ENCODE measurements at regions not wholly inside any gene's neighbourhood (a gene's known extent, or its start where the extent isn't known, plus 50 kb on each side); places are given as distances from the start of the nearest gene placed in this dataset.
"Not testable (repeated sequence)": the region's sequence is repeated elsewhere in the genome, so short reads cannot be mapped to it uniquely, and the experiment has no call there.

- DNase-seq (no peak), ATAC-seq (no peak)
- intact Hi-C loops (cut with DNase I, micrococcal nuclease) = no loop called here
Measured at GRCh38 chr19:5243878-5244277, 96.7 kb downstream of the PTPRS start.

- ATAC-seq; intact Hi-C loops (cut with DNase I, micrococcal nuclease); DNase-seq: not testable (repeated sequence)
Measured at GRCh38 chr19:5241896-5242295, 98.7 kb downstream of the PTPRS start.

DNA sequence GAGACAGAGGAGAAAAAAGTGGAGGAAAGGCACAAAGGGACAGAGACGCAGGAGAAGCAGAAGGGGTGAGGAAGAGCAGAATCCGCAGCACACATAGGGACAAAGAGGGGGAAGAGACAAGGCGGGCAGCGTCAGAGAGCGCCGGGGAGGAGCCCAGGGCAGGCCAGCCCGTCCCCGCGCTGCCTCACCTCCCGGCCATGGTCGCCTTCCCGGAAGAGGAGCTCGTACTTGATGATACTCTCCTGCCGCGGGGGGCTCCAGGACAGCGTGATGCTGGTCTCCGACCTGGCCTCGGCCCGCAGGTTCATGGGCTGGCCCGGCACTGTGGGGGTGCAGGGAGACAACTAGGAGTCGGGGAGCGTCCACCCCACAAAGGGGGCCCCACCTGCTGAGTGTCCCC, 100.6 kb downstream of the PTPRS start:
- intact Hi-C loops (cut with DNase I, micrococcal nuclease) = no loop called here
- ATAC-seq = no peak
- no peak for DNase-seq

GRCh38 chr19:5238700-5239099, 101.9 kb downstream of the PTPRS start:
- DNase-seq = no peak
- ATAC-seq = no peak
- intact Hi-C loops (cut with DNase I, micrococcal nuclease) = no loop called here

- ATAC-seq (no peak), DNase-seq (no peak)
- intact Hi-C loops (cut with DNase I, micrococcal nuclease) = no loop called here
Measured at GRCh38 chr19:5237939-5238480, 102.6 kb downstream of the PTPRS start.

GRCh38 chr19:5237190-5237780, 103.3 kb downstream of the PTPRS start:
- intact Hi-C loops (cut with DNase I, micrococcal nuclease) = no loop called here
- DNase-seq (no peak), ATAC-seq (no peak)

DNA sequence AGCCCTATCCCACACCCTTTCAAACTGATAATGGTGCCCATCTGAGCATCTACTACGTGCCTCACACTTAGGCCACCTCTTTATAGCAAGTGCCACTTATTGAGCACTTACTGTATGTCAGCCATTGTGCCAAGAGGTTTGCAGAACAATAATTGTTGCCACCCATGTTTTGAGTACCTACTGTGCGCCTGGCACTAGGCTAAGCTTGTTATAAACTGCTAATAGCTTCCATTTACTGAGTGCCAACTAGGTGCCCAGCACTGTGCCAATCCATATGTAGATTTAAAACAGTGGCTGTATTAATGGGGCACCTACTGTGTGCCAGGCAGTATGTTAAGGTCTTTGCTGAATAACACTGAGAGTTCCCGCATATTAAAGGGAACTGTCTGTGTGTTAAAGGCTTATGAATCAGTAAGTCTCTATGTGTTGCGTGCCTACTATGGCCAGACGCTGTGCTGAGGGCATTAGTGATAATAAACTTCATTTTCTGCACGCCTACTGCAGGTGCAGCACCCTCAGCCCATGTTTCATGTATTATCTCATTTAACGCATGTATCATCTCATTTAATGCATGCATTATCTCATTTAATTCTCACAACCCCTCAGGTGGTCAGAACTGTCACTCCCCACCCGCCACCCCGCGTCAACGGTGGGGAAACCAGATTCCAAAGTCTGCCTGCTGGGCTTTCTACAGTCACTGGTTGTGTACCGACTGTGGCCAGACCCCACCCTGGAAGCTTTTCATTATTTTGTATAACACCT, 105.0 kb downstream of the PTPRS start:
- DNase-seq (no peak), ATAC-seq (no peak)
- intact Hi-C loops (cut with DNase I, micrococcal nuclease) = no loop called here

- intact Hi-C loops (cut with DNase I, micrococcal nuclease) = no loop called here
- ATAC-seq (no peak), DNase-seq (no peak)
Measured at GRCh38 chr19:5234412-5234811, 106.2 kb downstream of the PTPRS start.

DNA sequence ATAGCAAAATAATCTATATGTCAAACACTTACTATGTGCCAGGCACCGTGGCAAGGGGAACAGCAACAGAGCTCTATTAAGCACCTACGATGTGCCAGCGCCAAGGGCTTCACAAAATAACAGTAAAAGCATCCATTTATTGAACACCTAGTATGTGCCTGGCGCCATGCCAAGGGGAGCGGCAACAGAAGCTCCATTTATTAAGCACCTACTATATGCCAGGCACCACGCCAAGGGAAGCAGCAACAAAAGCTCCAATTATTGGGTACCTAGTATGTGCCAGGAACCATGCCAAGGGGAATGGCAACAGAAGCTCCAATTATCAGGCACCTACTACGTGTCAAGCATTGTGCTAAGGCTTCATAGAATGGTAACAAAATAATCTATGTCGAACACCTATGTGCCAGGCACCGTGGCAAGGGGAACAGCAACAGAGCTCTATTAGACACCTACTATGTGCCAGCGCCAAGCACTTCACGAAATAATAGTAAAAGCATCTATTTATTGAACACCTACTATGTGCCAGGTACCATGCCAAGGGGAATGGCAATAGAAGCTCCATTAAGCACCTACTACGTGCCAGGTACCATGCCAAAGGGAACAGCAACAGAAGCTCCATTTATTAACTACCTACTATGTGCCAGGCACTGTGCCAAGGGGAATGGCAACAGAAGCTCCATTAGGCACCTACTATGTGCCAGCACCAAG, 107.7 kb downstream of the PTPRS start:
- no peak for ATAC-seq
- no peak for DNase-seq
- intact Hi-C loops (cut with DNase I, micrococcal nuclease) = no loop called here

GRCh38 chr19:5231857-5232678, 108.5 kb downstream of the PTPRS start:
- ATAC-seq (no peak), DNase-seq (no peak)
- intact Hi-C loops (cut with DNase I, micrococcal nuclease) = no loop called here

GRCh38 chr19:5230730-5231555, 109.7 kb downstream of the PTPRS start:
- intact Hi-C loops (cut with DNase I, micrococcal nuclease) = no loop called here
- no peak for ATAC-seq

DNA sequence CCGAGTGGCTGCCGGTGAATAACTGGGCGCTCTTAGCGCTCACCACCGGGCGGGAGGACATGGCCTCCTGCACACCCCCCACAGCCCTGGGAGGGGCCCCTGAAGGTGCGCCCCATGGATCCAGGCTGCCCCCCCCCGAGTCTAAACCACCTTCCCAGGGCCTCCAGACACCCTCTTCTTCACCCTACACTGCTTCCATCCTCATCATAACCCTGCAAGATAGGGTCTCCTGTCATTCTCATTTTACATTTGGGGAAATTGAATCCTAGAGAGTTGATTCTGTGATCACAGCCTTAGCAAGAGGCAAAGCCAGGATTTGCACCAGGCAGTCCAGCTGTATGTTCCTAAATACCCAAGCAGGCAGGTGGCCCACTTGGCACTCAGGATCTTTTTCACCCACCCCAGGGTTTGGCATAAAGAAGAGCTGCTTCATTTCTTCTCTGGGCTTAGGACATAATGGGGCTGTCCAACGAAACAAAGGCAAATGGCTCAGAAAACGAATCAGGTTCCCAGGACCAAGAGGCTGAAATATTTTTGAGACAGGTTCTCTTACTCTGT, 110.8 kb downstream of the PTPRS start:
- ATAC-seq (no peak), DNase-seq (no peak)
- intact Hi-C loops (cut with DNase I, micrococcal nuclease) = no loop called here

More at GRCh38 chr19:5230730-5231555, 109.7 kb downstream of the PTPRS start:
- DNase-seq = no peak

- intact Hi-C loops (cut with DNase I, micrococcal nuclease) = no loop called here
- DNase-seq = peak in 1 of 2 donors; percentile 12
- peak; percentile 74 for ATAC-seq
Measured at GRCh38 chr19:5228932-5229777, 111.5 kb downstream of the PTPRS start.

DNA sequence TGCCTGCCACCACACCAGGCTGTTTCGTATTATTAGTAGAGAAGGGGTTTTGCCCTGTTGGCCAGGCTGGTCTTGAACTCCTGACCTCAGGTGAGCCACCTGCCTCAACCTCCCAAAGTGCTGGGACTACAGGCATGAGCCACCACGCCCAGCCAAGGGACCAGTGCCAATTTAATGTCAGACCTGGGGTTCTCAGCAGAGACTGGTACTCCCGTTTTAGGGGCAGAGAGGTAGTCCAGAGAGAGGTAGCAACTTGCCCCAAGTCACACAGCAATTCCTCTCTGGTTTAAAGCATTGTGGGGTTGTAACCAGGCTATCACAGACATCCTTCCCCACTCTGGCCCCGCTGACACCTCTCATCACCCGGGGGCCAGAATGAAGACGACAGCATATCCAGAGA, 112.1 kb downstream of the PTPRS start:
- intact Hi-C loops (cut with DNase I, micrococcal nuclease) = no loop called here

DNA sequence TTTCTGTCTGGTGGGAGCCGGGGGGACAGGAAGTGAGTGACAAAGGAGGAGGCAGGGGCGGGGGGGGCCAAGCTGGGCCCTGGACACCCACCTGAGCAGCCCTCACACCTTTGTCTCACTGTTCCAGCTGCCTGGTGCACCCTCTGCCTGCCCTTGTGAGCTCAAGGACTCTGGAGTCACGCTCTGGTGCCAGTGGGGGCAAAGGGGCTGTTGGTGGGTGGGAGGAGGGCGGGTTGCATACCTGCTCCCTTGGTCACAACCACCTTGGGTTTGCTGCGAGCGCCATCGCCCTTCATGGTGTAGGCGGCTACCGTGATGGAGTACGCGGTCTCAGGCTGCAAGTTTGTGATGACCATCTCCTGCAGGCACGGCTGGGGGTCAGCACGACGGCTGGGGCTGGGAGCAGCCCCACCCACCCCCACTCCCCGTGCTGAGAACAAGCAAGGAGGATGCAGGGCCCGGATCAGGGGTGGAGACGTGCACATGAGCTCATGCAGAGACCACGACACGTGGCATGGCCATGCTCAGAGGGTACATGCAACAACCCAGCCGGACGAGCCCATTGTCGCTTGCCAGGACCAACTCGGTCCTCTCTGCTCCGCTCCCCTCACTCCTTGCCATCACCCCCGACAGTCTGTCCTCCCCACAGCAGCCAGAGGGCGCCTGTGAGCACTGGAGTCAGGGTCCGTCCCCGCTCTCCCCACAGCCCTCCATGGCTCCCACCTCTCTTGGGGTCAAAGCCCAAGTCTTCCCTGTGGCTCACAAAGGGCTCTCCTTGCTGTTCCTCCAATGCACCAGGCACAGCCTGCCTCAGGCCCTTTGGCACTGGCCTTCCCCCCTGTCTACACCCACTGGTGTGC, 114.9 kb downstream of the PTPRS start:
- intact Hi-C loops (cut with DNase I, micrococcal nuclease) = no loop called here
- no peak for DNase-seq
- ATAC-seq = no peak

More for the DNA sequence above, 112.1 kb downstream of the PTPRS start:
- ATAC-seq (no peak), DNase-seq (no peak)

GRCh38 chr19:5224480-5224879, 116.1 kb downstream of the PTPRS start:
- no peak for DNase-seq
- ATAC-seq = no peak
- intact Hi-C loops (cut with DNase I, micrococcal nuclease) = no loop called here
